Upper lobe of right lung (tissue), 1 donor: ENCODE measurements at regions not wholly inside any gene's neighbourhood (a gene's known extent, or its start where the extent isn't known, plus 50 kb on each side); places are given as distances from the start of the nearest gene placed in this dataset.

ENCODE experiments used
- ATAC-seq: fragments of 200-7000 bp; cut with Tn5 transposase; one replicate; pipeline ENCODE4 v1.9.1; 2020; ENCODE audit warnings: mild to moderate bottlenecking, moderate library complexity
- DNase-seq: peaks from one replicate; pipeline ENCODE4 v3.0.0-alpha.2; 2020
- H3K27ac ChIP-seq: fragments of 200-600 bp; one replicate; pipeline ENCODE4 v1.8.0; 2022
- H3K27me3 ChIP-seq: fragments of 200-600 bp; one replicate; pipeline ENCODE4 v1.8.0; 2022; ENCODE audit warnings: mild to moderate bottlenecking
- H3K36me3 ChIP-seq: fragments of 200-600 bp; one replicate; pipeline ENCODE4 v1.8.0; 2022
- H3K4me1 ChIP-seq: fragments of 200-600 bp; one replicate; pipeline ENCODE4 v1.8.0; 2022
- H3K4me3 ChIP-seq: fragments of 200-600 bp; one replicate; pipeline ENCODE4 v1.8.0; 2022; ENCODE audit warnings: mild to moderate bottlenecking
- H3K9me3 ChIP-seq: fragments of 200-600 bp; one replicate; pipeline ENCODE4 v1.8.0; 2022
- CTCF ChIP-seq: fragments of 200-600 bp; IDR thresholded peaks from one replicate; pipeline ENCODE4 v1.8.0; 2022; ENCODE audit warnings: antibody characterized with exemption
- intact Hi-C: fragments of 100-400 bp; cut with DNase I; formaldehyde crosslinking; loops from one replicate; pipeline ENCODE4 v1.11.0; 2022
- donor health status: DM: no; HTN: yes; CAD: no; lungs with severe emphysema.

GRCh38 chr1:193359631-193360030 lies 173.2 kb upstream of the B3GALT2 start:
- TF ChIP-seq CTCF, result no peak
- no peak for ATAC-seq

GRCh38 chr1:193358419-193358818 lies 172.0 kb upstream of the B3GALT2 start:
- H3K36me3 ChIP-seq, result no peaks in the 10 kb centered on the region
- no peaks in the 10 kb centered on the region for H3K4me1 ChIP-seq
- no peaks in the 10 kb centered on the region for H3K27me3 ChIP-seq
- DNase-seq (no peak), ATAC-seq (no peak)
- TF ChIP-seq CTCF, result no peak
- intact Hi-C loops, result no loop called here
- H3K9me3 ChIP-seq, result no peaks in the 10 kb centered on the region
- H3K27ac ChIP-seq, result no peak overlapping the region
- no peak overlapping the region for H3K4me3 ChIP-seq

More at GRCh38 chr1:193359631-193360030, 173.2 kb upstream of the B3GALT2 start:
- Histone ChIP-seq H3K4me3 (no peak overlapping the region), H3K4me1 (no peaks in the 10 kb centered on the region), H3K9me3 (no peaks in the 10 kb centered on the region), H3K36me3 (no peaks in the 10 kb centered on the region), H3K27ac (no peak overlapping the region), H3K27me3 (no peaks in the 10 kb centered on the region)
- intact Hi-C loops, result no loop called here
- no peak for DNase-seq

- intact Hi-C loops, result no loop called here
- H3K27me3 ChIP-seq, result no peaks in the 10 kb centered on the region
- H3K4me1 ChIP-seq, result no peaks in the 10 kb centered on the region
- ATAC-seq (no peak), DNase-seq (no peak)
- no peaks in the 10 kb centered on the region for H3K9me3 ChIP-seq
- H3K36me3 ChIP-seq, result no peaks in the 10 kb centered on the region
- TF ChIP-seq CTCF, result no peak
- no peak overlapping the region for H3K27ac ChIP-seq
- H3K4me3 ChIP-seq, result no peak overlapping the region
These were observed 169.8 kb upstream of the B3GALT2 start for GRCh38 chr1:193356249-193356648.

- Histone ChIP-seq H3K4me1 (no peaks in the 10 kb centered on the region), H3K9me3 (no peaks in the 10 kb centered on the region), H3K36me3 (no peaks in the 10 kb centered on the region), H3K27ac (no peak overlapping the region), H3K27me3 (no peaks in the 10 kb centered on the region), H3K4me3 (no peak overlapping the region)
- DNase-seq (no peak), ATAC-seq (no peak)
- no peak for TF ChIP-seq CTCF
- intact Hi-C loops, result no loop called here
These were observed 169.2 kb upstream of the B3GALT2 start for GRCh38 chr1:193355626-193356025.

- Histone ChIP-seq H3K4me1 (no peaks in the 10 kb centered on the region), H3K36me3 (no peaks in the 10 kb centered on the region), H3K9me3 (no peaks in the 10 kb centered on the region), H3K4me3 (no peak overlapping the region), H3K27ac (no peak overlapping the region), H3K27me3 (no peaks in the 10 kb centered on the region)
- intact Hi-C loops, result no loop called here
- TF ChIP-seq CTCF, result no peak
- no peak for ATAC-seq
- DNase-seq, result no peak
These were observed 168.8 kb upstream of the B3GALT2 start for GRCh38 chr1:193355178-193355577.
